NCI-H2029 treated with DMSO at 0.1 percent for 48 hours (cell line): ENCODE measurements at regions not wholly inside any gene's neighbourhood (a gene's known extent, or its start where the extent isn't known, plus 50 kb on each side); places are given as distances from the start of the nearest gene placed in this dataset.

Experiments
- DNase-seq: peaks from one replicate; lab custom pipeline; 2025; lab: John Stamatoyannopoulos, UW

GRCh38 chr6:92376691-92377090, 1042.7 kb downstream of the EPHA7 start:
- DNase-seq, result no peak

DNA sequence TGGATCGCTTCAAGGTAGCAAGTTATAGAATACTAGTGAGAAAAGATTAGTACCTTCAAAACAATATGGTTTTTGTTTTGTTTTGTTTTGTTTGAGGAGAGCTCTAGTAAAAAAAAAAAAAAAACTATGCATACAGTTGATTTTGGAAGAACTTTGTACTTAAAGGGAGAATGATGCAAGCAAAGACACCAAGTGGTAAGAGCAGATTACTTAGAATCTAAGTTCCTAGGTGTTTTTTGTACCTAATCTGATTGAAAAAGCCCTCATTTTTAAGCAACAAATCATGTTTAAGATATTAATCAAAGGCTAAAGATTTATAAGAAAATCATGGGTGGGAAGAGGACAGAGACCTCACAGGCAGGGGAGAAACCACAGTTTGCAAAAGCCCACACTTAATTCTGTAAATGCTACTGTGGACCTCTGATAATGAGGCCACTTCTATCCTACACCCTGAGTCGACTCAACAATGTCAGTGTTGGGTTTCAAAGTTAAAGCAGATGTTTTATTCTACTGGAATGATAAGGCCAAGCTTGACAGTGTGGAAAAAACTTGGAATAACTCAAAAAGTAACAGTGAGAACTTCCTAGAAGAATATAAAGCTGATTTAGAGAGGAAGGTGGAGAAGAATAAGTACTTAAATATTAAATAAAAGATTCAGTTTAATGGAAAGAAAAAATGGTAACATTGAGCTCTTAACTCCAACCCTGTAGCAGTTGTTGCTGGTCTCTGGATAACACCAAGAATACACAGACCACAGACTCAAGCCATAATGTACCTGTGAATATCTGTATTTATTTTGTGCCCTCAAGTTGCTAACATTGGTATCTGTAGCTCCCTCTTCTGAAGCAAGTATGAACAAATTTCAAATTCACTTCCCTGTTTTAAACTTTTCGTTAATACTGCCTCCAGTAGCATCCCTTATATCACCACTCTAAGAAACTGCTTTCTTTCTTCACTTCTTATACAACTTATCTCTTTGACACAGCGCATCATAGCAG, 1047.8 kb downstream of the EPHA7 start:
- DNase-seq, result no peak

DNA sequence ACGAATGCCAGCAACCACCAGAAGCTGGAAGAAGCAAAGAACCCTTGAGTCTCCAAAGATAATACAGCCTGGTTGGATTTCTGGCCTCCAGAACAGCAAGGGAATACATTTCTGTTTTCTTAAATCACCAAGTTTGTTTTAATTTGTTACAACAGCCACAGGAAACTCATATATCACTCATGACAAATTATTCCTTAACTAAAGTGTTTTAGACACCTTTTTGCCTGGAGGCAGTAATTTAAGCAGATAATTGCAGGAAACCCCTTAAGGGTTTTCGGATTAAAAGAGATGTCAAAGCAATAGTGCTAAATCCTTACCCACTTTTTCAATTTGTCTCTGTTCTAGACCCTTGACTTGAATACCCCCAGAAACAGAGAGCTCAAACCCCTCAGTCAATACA, 1050.0 kb downstream of the EPHA7 start:
- no peak for DNase-seq

GRCh38 chr6:92364948-92365541, 1054.3 kb downstream of the EPHA7 start:
- no peak for DNase-seq

DNA sequence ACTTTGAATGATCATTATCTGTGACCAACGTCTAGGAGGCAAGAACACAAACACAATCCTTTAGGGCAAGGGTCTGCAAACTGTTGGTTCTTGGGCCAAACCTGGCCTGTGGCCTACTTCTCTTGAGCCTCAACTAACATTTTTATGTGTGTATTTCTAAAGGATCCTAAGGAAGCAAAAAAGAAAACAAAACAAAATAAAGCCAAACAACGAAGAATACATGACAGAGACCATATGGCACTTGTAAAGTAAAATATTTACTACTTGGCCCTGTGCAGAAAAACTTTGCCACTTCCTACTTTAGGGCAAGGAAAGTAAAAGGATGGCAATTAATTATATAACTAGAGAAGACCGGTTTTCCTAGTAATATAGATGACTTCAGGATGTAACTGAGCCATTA, 1056.2 kb downstream of the EPHA7 start:
- DNase-seq, result no peak

DNA sequence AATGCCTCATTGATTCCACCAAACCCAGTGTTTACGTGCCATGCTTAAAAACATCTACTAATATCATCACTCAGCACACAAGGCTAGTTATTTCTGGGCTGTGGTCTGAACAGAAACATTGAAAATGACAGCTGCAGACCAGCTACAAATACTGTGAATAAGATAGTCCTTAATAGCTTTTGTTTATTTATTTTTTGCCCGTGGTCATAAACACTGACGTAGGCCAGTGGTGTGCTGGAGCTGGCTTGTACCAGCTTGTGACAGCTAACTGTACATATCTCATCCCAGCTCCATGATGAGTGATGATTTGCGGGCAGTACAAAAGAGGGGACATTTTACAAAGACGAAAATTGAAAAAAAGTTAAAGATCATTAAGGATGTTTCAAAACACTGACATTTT, 1057.0 kb downstream of the EPHA7 start:
- no peak for DNase-seq

- DNase-seq, result no peak
These were observed 1057.4 kb downstream of the EPHA7 start for GRCh38 chr6:92361990-92362389.

DNA sequence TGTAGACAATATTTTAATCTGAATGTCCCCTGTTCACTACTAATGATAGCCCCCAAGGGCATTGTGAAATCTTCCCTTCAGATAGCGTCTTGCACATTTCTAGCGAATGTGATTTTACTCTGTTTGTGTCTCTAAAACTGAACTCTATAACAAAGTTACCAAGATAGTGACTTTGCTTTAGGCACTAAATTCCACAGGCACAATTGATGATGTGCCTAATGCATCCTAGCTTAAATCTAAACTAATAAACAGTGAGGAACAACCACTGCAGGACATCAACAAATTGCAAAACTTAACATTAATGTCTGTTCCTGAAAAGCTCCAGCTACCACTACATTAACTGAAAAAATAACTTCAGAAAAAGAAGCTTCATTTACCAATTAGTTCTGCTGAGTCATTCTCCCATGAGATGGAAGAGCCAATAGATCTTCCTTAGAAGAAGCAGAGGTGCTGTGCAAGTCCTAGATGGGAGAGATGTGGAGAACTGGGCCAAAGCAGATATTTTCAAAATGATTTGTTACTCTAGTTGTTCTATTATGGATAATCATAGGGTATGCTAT, 1065.0 kb downstream of the EPHA7 start:
- no peak for DNase-seq

DNA sequence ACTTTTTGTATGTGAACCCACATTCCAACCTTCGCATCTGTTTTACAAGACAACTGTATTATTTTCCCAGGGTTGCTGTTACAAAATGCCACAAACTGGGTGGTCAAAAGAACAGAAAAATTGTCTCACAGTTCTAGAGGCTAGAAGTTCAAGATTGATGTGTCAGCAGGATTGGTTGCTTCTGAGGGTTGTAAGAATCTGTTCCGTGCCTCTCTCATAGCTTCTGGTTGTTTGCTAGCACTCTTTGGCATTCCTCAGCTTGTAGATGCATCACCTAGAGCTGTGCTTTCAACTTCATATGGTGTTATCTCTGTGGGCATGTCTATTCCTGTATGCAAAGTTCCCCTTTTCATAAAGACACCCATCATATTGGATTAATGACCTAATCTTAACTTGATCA, 1067.2 kb downstream of the EPHA7 start:
- no peak for DNase-seq

DNA sequence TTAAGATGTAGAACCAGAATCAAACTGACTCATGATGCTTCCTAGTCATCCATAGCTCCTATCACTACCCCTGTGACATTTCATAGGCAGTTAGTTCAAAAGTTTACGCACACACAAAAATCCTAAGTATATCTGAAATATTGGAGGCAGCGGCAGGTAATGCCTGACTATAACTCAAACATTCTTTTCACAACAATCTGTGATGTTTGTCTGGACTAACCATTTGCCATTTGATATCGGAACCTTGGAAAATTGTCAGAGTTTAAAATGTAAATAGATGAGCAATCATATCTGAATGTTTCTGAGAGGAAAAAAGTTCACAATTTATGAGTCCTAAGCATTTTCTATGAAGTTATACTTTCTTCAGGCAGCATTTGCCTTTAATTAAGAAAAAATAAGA, 1078.2 kb downstream of the EPHA7 start:
- no peak for DNase-seq

DNA sequence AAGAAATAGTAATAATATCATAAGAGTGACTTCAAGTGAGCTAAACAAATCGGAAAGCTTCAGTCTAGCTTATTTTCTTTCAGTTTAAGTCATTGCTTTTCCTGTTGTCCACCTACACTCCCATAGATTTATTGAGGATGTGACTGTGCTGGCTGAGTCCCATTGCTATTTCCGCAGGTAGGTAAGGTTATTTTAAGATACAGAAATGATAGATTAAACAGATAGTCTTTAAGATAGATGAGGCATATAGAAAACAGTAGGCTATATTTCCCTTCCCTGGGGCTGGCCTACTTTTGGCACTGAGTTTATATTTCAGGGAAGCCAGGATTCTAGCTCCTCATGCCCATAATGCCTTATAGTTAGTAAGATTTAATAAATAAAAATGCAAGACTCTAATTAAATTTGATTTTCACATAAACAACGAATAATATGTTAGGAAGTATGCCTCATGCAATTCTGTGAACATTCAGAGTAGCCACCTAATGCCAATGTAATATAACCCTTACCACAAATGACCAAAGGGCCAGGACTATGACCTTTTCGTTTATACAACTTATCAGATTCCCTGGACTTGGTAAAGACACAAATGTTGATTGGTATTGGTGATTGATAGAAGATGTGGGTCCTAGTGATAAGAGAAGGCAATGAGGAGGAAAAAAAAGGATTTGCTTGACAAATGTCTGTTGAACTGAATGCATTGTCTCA, 1079.3 kb downstream of the EPHA7 start:
- DNase-seq, result no peak

GRCh38 chr6:92337571-92337970, 1081.8 kb downstream of the EPHA7 start:
- no peak for DNase-seq

- no peak for DNase-seq
These were observed 1090.0 kb downstream of the EPHA7 start for GRCh38 chr6:92329208-92329847.

GRCh38 chr6:92315312-92315711, 1104.0 kb downstream of the EPHA7 start:
- no peak for DNase-seq

- DNase-seq, result no peak
These were observed 1122.3 kb downstream of the EPHA7 start for GRCh38 chr6:92297101-92297500.

DNA sequence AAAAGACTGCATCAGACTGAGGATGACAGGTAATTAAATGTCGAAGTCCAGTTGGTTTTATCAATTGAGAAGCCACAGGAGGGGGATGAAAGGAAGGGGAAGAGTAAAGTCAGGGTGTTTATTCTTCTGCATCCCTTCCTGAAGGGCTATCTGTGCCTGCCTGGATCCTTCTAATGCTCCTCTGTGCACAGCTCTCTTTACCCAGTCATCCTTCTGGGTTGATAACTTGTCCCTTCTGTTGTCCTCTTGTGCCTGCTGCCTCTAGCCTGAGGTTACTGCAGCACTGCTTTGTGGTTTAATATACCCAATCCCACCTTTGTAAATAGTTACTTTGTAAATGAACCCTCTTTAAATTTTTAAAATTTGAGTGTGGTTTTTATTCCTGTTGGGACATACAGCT, 1127.3 kb downstream of the EPHA7 start:
- DNase-seq, result no peak

GRCh38 chr6:92289831-92290230, 1129.5 kb downstream of the EPHA7 start:
- DNase-seq, result no peak

DNA sequence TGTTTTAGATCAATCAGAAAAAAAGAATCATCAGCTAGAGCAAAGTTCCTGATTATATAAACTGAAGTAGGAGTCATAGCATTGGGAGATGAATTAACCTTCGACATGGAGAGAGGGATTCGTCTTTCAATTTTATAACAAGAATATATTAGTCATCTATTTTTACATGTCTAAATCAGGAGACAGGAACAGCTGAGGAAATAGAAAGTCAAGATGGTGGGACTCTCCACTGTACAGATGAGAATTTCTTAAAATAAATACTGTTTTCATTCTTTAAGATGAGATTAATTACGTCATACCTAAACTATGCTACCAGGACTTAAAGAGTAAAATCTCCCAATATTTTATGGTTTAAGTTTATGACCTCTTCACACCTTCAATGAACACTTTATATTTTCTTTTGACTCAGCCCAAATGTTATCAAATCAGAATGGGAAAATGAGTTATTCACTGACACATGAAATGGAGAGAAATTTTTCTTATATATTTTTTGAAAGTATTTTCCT, 1137.7 kb downstream of the EPHA7 start:
- DNase-seq, result no peak

- no peak for DNase-seq
These were observed 1144.2 kb downstream of the EPHA7 start for GRCh38 chr6:92275150-92275549.

DNA sequence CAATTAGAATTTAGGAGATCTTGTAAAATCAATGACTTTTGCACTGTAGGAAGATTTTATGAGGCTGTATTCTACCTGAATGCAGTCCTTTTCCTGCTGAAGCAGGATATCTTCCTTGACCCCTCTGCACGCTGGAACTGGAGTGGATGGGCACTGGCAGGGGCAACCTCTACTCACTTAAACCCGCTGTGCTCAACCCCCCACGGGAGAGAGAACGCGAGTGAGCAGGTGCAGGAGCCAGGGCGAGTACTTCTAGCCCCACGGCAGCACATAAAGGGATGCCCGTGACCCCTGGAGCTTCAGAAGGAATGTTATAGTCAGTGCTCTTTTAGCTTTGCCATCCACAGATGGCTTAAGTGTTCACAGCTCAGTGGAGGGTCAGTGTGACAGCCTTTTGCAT, 1144.8 kb downstream of the EPHA7 start:
- DNase-seq, result no peak

- no peak for DNase-seq
These were observed 1145.7 kb downstream of the EPHA7 start for GRCh38 chr6:92273694-92274093.

- DNase-seq, result no peak
These were observed 1148.3 kb downstream of the EPHA7 start for GRCh38 chr6:92271091-92271490.
